K562 (cell line): ENCODE measurements at regions not wholly inside any gene's neighbourhood (a gene's known extent, or its start where the extent isn't known, plus 50 kb on each side); places are given as distances from the start of the nearest gene placed in this dataset.

Experiments used
- ATAC-seq: fragments of 200-7000 bp; cut with Tn5 transposase; 3 replicates; pipeline ENCODE4 v1.9.1; 2020; ENCODE audit warnings: moderate library complexity
- BruUV-seq: library from RNA; stranded (reverse); fragments of 400-500 nt; replicated peaks from 2 replicates; lab custom pipeline; 2021; lab: Mats Ljungman, UMichigan
- CTCF ChIA-PET: fragments of 300-600 bp; formaldehyde crosslinking; extraction: SDS; loops from one replicate; lab custom pipeline; 2021; ENCODE audit warnings: low intra/inter-chr PET ratio; lab: Yijun Ruan, JAX
- POLR2A ChIA-PET: fragments of 300-600, 350-650 bp; sonication (Branson Sonifier 250); formaldehyde crosslinking; extraction: SDS; loops from one replicate; lab custom pipeline; 2021; ENCODE audit warnings: antibody characterized with exemption, inconsistent platforms; lab: Yijun Ruan, JAX
- DNase-seq, 4 experiments: peaks; one replicate each; pipeline versions ENCODE4 v3.0.0 to v3.0.0-alpha.2; 2011 to 2018; ENCODE audit warnings: low spot score in 3 of 4, mixed read lengths in 3 of 4; ENCODE audit errors: extremely low read depth in 1 of 4
- FAIRE-seq: peaks from 2 replicates; lab custom pipeline; 2011; peaks lifted over from hg19 to GRCh38; lab: Jason Lieb, UNC
- H2AFZ ChIP-seq: 2 replicates; pipeline ENCODE4 v1.6.0; 2011; ENCODE audit warnings: low read depth, low read length, control low read depth, inconsistent platforms
- H3K27ac ChIP-seq: fragments of 200-600 bp; 3 replicates; pipeline ENCODE4 v1.8.0; 2011; ENCODE audit warnings: low read depth, mild to moderate bottlenecking, control low read depth, inconsistent platforms, low read length, moderate library complexity, mixed read lengths; ENCODE audit errors: extremely low read depth
- H3K27me3 ChIP-seq, 2 experiments: fragments of 300-600 bp in 1 of 2; 2 replicates in 1 of 2; 3 replicates in 1 of 2; pipeline versions ENCODE4 v1.6.0 to v1.8.0; 2011; ENCODE audit warnings: inconsistent platforms in 2 of 2, low read length in 2 of 2, mild to moderate bottlenecking in 1 of 2, mixed read lengths in 1 of 2, moderate library complexity in 1 of 2; ENCODE audit not compliant: control insufficient read depth in 2 of 2, insufficient read depth in 2 of 2
- H3K36me3 ChIP-seq: fragments of 300-600 bp; 3 replicates; pipeline ENCODE4 v1.8.0; 2011; ENCODE audit warnings: mild to moderate bottlenecking, low read length, inconsistent platforms; ENCODE audit not compliant: control insufficient read depth, insufficient read depth
- H3K4me1 ChIP-seq, 2 experiments: fragments of 200-600 bp in 1 of 2; replicated peaks in 1 of 2; 2 replicates in 1 of 2; 3 replicates in 1 of 2; pipeline versions ENCODE4 v1.5.1 to v1.8.0; 2011; ENCODE audit warnings: inconsistent platforms in 2 of 2, low read length in 2 of 2, mild to moderate bottlenecking in 1 of 2, mixed read lengths in 1 of 2, moderate library complexity in 1 of 2; ENCODE audit not compliant: control insufficient read depth in 2 of 2, insufficient read depth in 2 of 2
- H3K4me2 ChIP-seq: 2 replicates; pipeline ENCODE4 v1.6.1; 2011; ENCODE audit warnings: low read length, control low read depth, inconsistent platforms, mixed read lengths; ENCODE audit not compliant: insufficient read depth
- H3K4me3 ChIP-seq: fragments of 200-600 bp; sonication (generic), shearing (Covaris generic); 2 replicates; pipeline ENCODE4 v1.5.1; 2016; ENCODE audit warnings: control low read depth, inconsistent platforms
- H3K79me2 ChIP-seq: fragments of 200-600 bp; 3 replicates; pipeline ENCODE4 v1.8.0; 2011; ENCODE audit warnings: low read length, inconsistent platforms; ENCODE audit not compliant: control insufficient read depth, insufficient read depth
- H3K9ac ChIP-seq, 2 experiments: 2 replicates each; pipeline versions ENCODE4 v1.6.0 to v1.6.1; 2011; ENCODE audit warnings: low read depth in 2 of 2, low read length in 2 of 2, control low read depth in 1 of 2, inconsistent platforms in 1 of 2, mild to moderate bottlenecking in 1 of 2, mixed read lengths in 1 of 2; ENCODE audit not compliant: insufficient read depth in 1 of 2
- H3K9me1 ChIP-seq: one replicate; pipeline ENCODE4 v1.6.0; 2011; ENCODE audit warnings: inconsistent platforms, mild to moderate bottlenecking, low read length, moderate library complexity; ENCODE audit not compliant: control insufficient read depth, insufficient read depth
- H3K9me3 ChIP-seq: replicated peaks from 2 replicates; pipeline ENCODE4 v1.5.1; 2011; ENCODE audit warnings: low read depth, low read length, inconsistent platforms; ENCODE audit not compliant: control insufficient read depth, insufficient read depth
- H4K20me1 ChIP-seq: replicated peaks from 2 replicates; pipeline ENCODE4 v1.6.1; 2011; ENCODE audit warnings: low read length, inconsistent platforms, mixed read lengths; ENCODE audit not compliant: control insufficient read depth, insufficient read depth
- CBX1 ChIP-seq: sonication (generic); IDR thresholded peaks from 2 replicates; pipeline ENCODE4 v1.6.1; 2016; ENCODE audit warnings: antibody characterized with exemption, low read depth, mild to moderate bottlenecking
- CBX8 ChIP-seq: fragments of 200-600 bp; sonication (generic); IDR thresholded peaks from 2 replicates; pipeline ENCODE4 v1.6.1; 2012; ENCODE audit warnings: borderline replicate concordance, mixed run types, low read depth, mild to moderate bottlenecking, moderate library complexity, mixed read lengths, low read length, control low read depth, inconsistent platforms; ENCODE audit not compliant: poor library complexity, severe bottlenecking; ENCODE audit errors: extremely low read depth
- FOXJ2 ChIP-seq: fragments of 200-800 bp; sonication (Bioruptor generic); IDR thresholded peaks from 2 replicates; pipeline ENCODE4 v1.6.1; 2016; ENCODE audit warnings: missing genetic modification characterization, missing compliant biosample characterization
- GTF2E2 ChIP-seq: fragments of 200-800 bp; sonication (Bioruptor generic); IDR thresholded peaks from 2 replicates; pipeline ENCODE4 v1.6.1; 2016; ENCODE audit warnings: missing genetic modification characterization, missing compliant biosample characterization
- JUNB ChIP-seq: fragments of 450-650 bp; formaldehyde crosslinking; conservative IDR thresholded peaks from 2 replicates; pipeline ENCODE4 v1.4.0; 2020; ENCODE audit warnings: mild to moderate bottlenecking
- PHB2 ChIP-seq: fragments of 450-650 bp; IDR thresholded peaks from 2 replicates; pipeline ENCODE4 v1.6.1; 2017; ENCODE audit warnings: low read depth
- PHTF2 ChIP-seq: fragments of 250-450 bp; sonication (Bioruptor Pico); IDR thresholded peaks from 2 replicates; pipeline ENCODE4 v1.5.0; 2021; ENCODE audit warnings: mild to moderate bottlenecking
- PKNOX1 ChIP-seq: fragments of 450-650 bp; IDR thresholded peaks from 2 replicates; pipeline ENCODE4 v1.6.1; 2016
- RBM39 ChIP-seq: fragments of 200-400 bp; formaldehyde crosslinking; optimal IDR thresholded peaks from 2 replicates; pipeline ENCODE3; 2018; ENCODE audit warnings: low read depth, low read length
- SLC30A9 ChIP-seq: fragments of 250-450 bp; sonication (Bioruptor Pico); IDR thresholded peaks from 2 replicates; pipeline ENCODE4 v1.8.0; 2022; ENCODE audit warnings: mild to moderate bottlenecking, moderate library complexity
- TCF7 ChIP-seq: sonication (generic); IDR thresholded peaks from 2 replicates; pipeline ENCODE4 v1.6.1; 2016; ENCODE audit warnings: antibody characterized with exemption, borderline replicate concordance
- ZNF589 ChIP-seq: fragments of 200-800 bp; sonication (Bioruptor generic); IDR thresholded peaks from 2 replicates; pipeline ENCODE4 v1.6.1; 2016; ENCODE audit warnings: low read depth, missing genetic modification characterization, missing compliant biosample characterization
- WGBS: fragments of 100-300 bp; shearing (Covaris generic); methylation state at CpG from one replicate; pipeline ENCODE4 v1.1.6; 2016; ENCODE audit warnings: low coverage, mixed read lengths; ENCODE audit not compliant: insufficient coverage; ENCODE audit errors: missing lambda C conversion rate; 5-methylcytosine and 5-hydroxymethylcytosine counted together
- in situ Hi-C: fragments of 300-500 bp; cut with MboI; formaldehyde crosslinking; loops from 4 replicates; pipeline ENCODE4 v1.15.0; 2018; ENCODE audit warnings: inconsistent platforms, mixed read lengths
- intact Hi-C: fragments of 100-400 bp; cut with micrococcal nuclease; formaldehyde crosslinking; loops from 2 replicates; pipeline ENCODE4 v1.14.2; 2022

DNA sequence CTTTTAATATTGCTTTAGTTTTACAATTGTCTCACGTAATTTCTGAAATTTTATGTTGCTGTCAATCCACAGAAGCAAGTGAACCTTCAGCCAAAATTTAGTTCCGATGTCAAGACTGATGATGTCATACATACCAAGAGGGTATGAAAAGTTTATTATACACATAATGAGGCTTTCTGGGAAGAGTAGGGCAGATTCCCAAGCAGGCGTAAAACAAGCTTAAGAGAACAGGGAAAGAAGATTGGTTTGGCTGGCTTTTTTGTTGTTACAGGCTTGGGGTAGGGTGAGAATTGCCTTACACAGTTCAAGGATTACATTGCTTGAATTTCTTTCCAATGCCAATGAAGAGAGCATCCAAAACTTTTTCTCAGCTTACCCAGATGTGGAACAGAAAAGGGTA, 1962.9 kb upstream of the CDH6 start:
- DNase-seq (no peak), FAIRE-seq (no peak), ATAC-seq (no peak)
- ChIA-PET POLR2A (no interaction called here), CTCF (no interaction called here)
- Histone ChIP-seq H3K36me3 (no peaks in the 10 kb centered on the region), H3K9me1 (no peaks in the 10 kb centered on the region), H3K27ac (no peak overlapping the region), H2AFZ (no peak overlapping the region), H4K20me1 (no peaks in the 10 kb centered on the region), H3K4me2 (no peak overlapping the region), H3K4me3 (no peak overlapping the region), H3K79me2 (no peaks in the 10 kb centered on the region), H3K9ac (no peak overlapping the region), H3K27me3 (no peaks in the 10 kb centered on the region), H3K4me1 (no peaks in the 10 kb centered on the region), H3K9me3 (no peaks in the 10 kb centered on the region; the same call in 1 of the 2 replicates)
- in situ Hi-C loops (no loop called here), intact Hi-C loops (no loop called here)
- TF ChIP-seq JUNB (CRISPR knock-in tag) (no peak), TCF7 (no peak), CBX1 (no peak), PKNOX1 (no peak), GTF2E2 (tag) (no peak), SLC30A9 (CRISPR knock-in tag) (no peak), PHB2 (no peak), PHTF2 (CRISPR knock-in tag) (no peak), CBX8 (no peak), ZNF589 (CRISPR knock-in tag) (no peak), RBM39 (no peak), FOXJ2 (no peak)
- BruUV-seq: no TSS peak
- 5% methylated on average over 3 of the region's 3 CpGs for WGBS
